ENCODE measurements at regions not wholly inside any gene's neighbourhood (a gene's known extent, or its start where the extent isn't known, plus 50 kb on each side); places are given as distances from the start of the nearest gene placed in this dataset.

DNA sequence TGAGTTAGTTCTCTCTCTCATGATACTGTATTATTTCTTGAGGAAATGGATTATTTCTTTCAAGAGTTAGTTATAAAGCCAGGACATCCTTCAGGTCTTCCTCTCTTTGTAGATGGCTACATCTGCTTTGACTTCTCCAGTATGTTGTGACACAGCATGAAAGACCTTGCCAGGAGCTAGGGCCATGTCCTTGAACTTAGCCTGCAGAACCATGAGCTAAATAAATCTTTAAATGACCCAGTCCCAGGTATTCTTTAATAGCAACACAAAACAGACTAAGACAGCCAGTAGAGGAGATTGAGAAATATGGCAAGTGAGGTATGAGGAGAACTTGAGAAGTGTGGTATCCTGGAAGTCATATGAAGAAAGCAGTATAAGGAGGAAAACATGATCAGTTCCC is 214.9 kb upstream of the PPP1R3A start:
- TF ChIP-seq GATA2 (IDR thresholded peaks at IDR 0.05; ENCODE audit: low read depth, low read length) (no peak), GATA3 (IDR thresholded peaks at IDR 0.05; ENCODE audit: low read depth, low read length) (no peak)

DNA sequence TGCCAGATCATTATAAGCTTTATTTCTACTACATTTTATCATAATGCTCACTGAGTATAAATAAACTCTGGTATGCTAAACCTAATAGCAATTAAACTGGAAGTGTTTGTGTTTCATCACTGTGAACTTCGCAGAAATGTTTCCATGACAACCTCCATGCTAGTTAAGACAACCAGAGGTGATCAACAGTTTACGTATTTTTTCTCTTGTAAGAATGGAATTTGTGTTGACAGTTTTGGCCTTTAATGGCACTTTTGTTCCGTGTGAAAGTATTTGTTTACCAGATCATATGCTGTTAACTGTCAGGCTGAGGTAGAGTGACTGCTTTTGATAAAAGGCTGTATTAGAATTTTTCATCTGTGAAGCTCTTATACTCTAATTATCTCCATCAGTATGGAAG is 212.1 kb upstream of the PPP1R3A start:
- TF ChIP-seq GATA3 (IDR thresholded peaks at IDR 0.05; ENCODE audit: low read depth, low read length) (no peak), GATA2 (IDR thresholded peaks at IDR 0.05; ENCODE audit: low read depth, low read length) (no peak)

DNA sequence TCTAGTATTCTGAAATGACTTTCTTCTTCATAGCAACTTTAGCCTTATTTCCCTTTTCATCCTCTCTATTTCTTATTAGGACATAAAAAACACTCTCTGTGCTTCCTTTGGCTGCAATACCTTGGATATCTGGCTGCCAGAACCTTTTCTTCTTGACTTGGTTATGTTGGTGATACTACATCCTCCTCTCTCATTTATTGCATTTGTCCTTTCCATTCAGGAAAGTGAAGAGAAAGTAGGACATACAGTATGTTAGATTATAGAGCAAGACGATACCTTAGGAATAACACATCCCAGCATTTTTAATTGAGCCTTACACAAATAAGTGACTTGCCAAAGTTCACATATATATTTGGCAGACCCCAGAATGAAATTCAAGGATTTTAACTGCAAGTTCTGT is 210.1 kb upstream of the PPP1R3A start:
- TF ChIP-seq GATA3 (IDR thresholded peaks at IDR 0.05; ENCODE audit: low read depth, low read length) (no peak), GATA2 (IDR thresholded peaks at IDR 0.05; ENCODE audit: low read depth, low read length) (no peak)

DNA sequence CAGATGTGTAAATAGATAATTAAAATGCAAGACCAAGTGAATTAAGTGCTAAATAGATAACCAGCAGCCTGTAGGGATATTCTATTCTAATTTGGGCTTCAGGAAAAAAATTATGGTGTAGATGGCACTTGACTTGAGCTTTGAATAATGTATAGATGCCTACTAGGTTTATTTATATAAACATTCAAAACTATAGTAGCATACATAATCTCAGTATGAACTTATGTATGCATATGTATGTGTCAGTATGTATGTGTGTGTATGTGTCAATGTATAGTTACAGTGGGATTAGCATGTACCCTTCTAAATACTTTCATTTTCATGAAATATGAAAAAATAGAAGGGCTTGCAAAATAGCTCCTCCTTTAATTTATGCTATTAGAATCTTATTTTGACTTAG is 207.3 kb upstream of the PPP1R3A start:
- TF ChIP-seq GATA3 (IDR thresholded peaks at IDR 0.05; ENCODE audit: low read depth, low read length) (no peak), GATA2 (IDR thresholded peaks at IDR 0.05; ENCODE audit: low read depth, low read length) (no peak)

DNA sequence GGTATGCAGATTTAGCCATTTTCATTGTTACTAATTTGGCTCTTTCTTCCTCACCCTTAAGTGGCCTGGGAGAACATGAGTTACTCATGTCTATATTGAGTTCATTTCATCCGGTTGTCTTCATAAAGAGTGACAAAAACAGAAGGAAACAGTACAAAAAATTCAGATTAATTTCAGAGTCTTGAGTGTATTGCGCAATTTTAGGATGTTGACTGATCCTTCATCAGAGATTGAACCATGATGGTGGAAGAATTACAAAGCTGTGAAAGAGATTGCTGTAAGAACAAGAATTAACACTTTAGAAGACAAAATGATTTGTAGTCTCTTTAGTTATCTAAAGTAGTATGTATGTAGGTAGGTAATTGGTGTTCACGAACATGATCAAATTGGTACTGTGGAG is 194.0 kb upstream of the PPP1R3A start:
- TF ChIP-seq GATA3 (IDR thresholded peaks at IDR 0.05; ENCODE audit: low read depth, low read length) = no peak
- no peak for TF ChIP-seq GATA2 (IDR thresholded peaks at IDR 0.05; ENCODE audit: low read depth, low read length)

DNA sequence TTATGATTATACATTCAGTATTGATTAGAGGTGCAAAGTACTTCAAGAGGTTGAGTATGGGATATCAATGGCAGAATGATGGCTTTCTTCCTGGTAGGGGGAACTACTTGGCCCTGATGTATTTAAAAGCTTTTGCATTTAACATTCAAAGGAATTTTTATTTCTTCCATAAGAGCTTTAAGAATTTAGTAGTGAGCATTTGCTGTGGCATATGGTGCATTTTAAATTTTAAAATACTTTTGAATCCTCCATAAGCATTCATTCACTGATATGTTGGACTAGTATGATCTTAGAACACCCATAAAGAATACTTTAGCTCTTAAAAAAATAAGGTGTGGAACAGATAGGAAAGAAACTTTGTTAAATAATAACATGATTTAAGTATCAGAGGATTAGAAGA is 191.9 kb upstream of the PPP1R3A start:
- no peak for TF ChIP-seq GATA2 (IDR thresholded peaks at IDR 0.05; ENCODE audit: low read depth, low read length)
- TF ChIP-seq GATA3 (IDR thresholded peaks at IDR 0.05; ENCODE audit: low read depth, low read length) = no peak

DNA sequence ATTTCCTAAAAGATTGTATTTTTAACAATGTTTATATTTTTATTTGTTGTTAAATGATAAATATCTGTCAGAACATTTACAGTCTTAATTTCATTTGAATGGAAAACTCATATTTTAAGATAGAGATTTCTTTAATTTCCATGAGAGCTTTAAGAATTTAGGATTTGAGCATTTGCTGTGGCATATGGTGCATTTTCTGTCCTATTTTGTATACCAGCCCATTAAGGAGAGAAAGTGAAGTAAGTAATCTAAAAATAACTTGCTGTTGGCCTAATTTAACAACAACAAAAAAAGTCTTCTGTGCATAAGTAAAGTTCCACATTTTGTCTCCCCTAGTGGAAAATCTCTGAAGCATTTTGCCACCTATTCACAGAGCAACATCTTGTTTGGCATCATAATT is 190.9 kb upstream of the PPP1R3A start:
- TF ChIP-seq GATA2 (IDR thresholded peaks at IDR 0.05; ENCODE audit: low read depth, low read length) (no peak), GATA3 (IDR thresholded peaks at IDR 0.05; ENCODE audit: low read depth, low read length) (no peak)

DNA sequence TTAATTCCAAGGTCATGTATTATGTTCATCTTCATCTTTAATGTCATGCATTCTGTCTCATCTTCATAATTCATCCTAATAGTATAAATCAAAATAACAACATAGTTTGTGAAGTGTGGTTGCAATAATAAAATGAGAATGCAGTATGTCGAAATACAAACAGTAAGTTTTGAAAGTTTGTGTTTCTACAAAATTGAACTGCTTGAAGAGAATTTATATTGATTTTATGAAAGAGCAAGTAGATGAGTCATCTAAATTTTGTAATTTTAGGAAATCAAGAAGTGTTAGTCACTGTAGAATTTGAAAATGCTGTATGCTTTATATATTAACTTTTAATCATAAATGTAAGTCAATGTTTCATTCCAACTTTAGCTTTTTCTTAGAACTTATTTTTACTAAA is 190.5 kb upstream of the PPP1R3A start:
- TF ChIP-seq GATA2 (IDR thresholded peaks at IDR 0.05; ENCODE audit: low read depth, low read length) (no peak), GATA3 (IDR thresholded peaks at IDR 0.05; ENCODE audit: low read depth, low read length) (no peak)

DNA sequence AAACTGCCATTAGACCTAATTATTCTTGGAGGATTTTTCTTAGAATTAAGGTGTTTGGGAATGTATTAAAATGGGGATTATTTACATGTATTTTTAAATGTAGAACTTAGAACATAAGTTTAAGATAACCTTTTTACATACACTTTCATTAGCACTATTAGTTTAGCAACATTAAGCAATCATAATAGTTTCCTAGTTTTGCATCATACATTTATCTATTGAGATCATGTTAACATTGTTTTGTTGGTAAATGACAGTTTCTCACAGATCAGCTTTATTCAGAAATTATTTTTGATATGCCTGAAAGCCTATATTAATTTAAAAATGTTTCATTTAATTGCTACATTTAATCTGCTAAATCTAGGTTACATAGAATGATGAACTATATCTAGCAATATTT is 189.7 kb upstream of the PPP1R3A start:
- TF ChIP-seq GATA2 (IDR thresholded peaks at IDR 0.05; ENCODE audit: low read depth, low read length) (no peak), GATA3 (IDR thresholded peaks at IDR 0.05; ENCODE audit: low read depth, low read length) (no peak)

DNA sequence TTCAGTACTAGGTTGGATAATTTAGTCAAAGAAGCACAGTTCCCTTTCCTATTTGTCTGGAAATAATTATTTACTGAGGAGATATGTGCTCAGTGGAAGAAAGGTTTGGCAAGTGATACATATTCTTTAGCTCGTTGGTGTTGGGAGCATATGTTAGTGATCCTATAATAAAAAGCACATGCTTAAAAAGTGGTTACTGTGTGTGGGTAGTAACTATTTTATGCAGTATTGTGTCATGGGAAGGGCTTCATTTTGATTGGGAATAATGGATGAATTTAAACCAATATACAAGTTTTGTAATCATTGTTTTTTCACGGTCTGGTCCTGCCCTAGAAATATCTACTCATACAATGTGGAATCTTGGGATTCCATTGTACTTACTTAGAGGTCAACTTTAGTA is 188.7 kb upstream of the PPP1R3A start:
- TF ChIP-seq GATA3 (IDR thresholded peaks at IDR 0.05; ENCODE audit: low read depth, low read length) (no peak), GATA2 (IDR thresholded peaks at IDR 0.05; ENCODE audit: low read depth, low read length) (no peak)

DNA sequence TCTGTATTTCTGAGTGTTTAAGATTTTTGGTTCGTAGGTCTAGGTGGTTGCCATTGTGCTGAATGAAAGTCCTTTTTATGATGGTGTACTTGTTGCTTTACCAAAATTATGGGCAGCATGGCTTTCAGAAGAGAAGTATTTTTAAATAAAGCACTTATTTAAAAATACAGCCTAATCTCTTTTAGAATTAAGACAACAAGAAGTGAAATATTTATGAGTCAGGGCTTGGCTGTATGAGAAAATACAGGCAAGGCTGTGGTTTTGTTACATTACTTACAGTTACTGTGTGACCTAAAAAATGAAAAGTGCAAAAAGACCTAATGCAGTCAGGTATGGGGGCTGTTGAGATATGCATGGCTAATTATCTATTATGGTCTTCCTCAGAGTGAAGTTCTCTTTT is 185.2 kb upstream of the PPP1R3A start:
- TF ChIP-seq GATA2 (IDR thresholded peaks at IDR 0.05; ENCODE audit: low read depth, low read length) = no peak
- TF ChIP-seq GATA3 (IDR thresholded peaks at IDR 0.05; ENCODE audit: low read depth, low read length) = no peak

DNA sequence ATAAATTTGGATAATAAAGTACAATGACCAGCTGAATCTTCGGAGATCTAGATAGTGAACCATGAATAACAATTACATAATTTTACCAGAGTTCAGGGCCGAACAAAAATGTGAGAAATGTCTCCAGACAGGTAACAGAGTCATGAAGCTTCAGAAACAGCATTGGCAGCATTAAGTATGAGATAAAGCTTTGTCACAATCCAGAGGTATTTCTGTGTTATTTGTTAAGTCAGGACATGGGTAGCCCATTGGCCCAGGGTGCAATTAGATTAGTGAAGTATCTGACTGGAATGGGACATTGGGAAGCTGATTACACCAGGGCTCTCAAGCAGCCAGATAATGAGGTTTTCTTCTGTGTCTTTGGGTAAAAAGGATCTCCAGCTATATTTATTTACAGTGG is 184.2 kb upstream of the PPP1R3A start:
- no peak for TF ChIP-seq GATA2 (IDR thresholded peaks at IDR 0.05; ENCODE audit: low read depth, low read length)
- TF ChIP-seq GATA3 (IDR thresholded peaks at IDR 0.05; ENCODE audit: low read depth, low read length) = no peak

DNA sequence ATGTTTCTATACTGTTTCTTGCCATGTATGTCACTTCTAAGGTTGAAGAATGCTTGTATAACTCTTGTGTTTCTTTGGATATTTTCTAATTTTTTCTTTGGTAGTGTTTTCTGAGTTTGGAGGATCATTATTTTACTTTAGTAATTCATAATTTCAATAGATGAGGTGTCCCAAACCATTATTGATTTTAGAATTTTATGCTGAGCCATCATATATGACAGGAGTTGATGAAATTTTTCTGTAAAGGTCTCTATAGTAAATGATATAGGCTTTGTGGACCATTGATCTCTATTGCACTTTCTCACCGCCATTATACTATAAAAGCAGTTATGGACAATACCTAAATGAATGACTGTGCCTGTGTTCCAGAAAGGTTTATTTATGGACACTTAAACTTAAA is 183.3 kb upstream of the PPP1R3A start:
- TF ChIP-seq GATA2 (IDR thresholded peaks at IDR 0.05; ENCODE audit: low read depth, low read length) (no peak), GATA3 (IDR thresholded peaks at IDR 0.05; ENCODE audit: low read depth, low read length) (no peak)

DNA sequence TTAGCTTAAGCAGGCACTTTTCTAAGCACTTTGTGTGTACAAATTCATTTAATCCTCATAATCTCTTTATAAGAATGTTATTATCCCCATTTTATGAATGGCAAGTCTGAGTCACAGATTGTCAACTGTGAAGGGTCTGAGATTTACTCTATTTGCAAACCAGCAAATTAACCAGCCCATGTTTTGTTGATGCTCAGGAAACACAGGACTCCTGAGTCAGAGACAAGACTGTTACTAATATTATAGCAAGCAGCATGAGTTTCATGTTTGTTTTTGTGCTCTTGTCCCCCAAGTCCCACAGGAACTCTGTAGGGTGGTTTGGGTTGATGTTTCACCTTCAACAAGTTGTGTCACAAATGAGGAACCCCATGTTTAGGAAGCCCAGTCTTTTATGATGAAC is 182.0 kb upstream of the PPP1R3A start:
- no peak for TF ChIP-seq GATA2 (IDR thresholded peaks at IDR 0.05; ENCODE audit: low read depth, low read length)
- TF ChIP-seq GATA3 (IDR thresholded peaks at IDR 0.05; ENCODE audit: low read depth, low read length) = no peak

DNA sequence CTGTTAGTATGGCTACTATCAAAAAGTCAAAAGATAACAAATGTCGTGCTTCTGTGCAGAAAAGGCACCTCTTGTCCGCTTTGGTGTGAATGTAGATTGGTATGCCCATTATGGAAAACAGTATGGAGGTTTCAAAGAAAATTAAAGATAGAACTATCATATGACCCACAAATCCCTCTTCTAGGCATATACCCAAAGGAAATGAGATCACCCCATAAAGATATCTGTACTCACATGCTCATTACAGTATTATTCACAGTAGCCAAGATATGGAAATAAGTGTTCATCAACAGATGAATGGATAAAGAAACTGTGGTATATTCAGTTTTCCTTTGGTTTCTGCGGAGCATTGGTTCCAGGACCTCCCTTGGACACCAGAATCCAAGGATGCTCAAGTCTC is 180.5 kb upstream of the PPP1R3A start:
- TF ChIP-seq GATA3 (IDR thresholded peaks at IDR 0.05; ENCODE audit: low read depth, low read length) (no peak), GATA2 (IDR thresholded peaks at IDR 0.05; ENCODE audit: low read depth, low read length) (no peak)

DNA sequence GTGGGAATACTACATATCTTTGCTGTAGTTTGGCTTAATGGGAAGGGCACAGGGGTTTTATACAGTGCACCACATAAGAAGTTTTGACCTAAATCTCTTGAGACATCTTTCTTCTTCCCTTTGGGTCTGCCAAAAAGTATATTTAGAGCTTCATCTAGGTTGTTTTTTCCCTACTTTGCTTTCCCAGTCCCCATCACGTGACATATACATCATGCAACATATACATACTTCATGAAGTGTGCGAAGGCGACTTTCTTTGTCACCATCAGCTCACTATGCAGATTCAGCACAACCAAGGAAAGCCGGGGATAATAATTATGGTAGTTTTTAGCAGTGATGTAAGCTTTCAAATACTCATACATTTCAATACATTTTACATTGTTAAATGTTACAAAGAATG is 177.1 kb upstream of the PPP1R3A start:
- no peak for TF ChIP-seq GATA2 (IDR thresholded peaks at IDR 0.05; ENCODE audit: low read depth, low read length)
- TF ChIP-seq GATA3 (IDR thresholded peaks at IDR 0.05; ENCODE audit: low read depth, low read length) = no peak

Data from SH-SY5Y (cell line).